Lower leg skin (tissue), 4 donors: ENCODE measurements at regions not wholly inside any gene's neighbourhood (a gene's known extent, or its start where the extent isn't known, plus 50 kb on each side); places are given as distances from the start of the nearest gene placed in this dataset.

Experiments
- DNase-seq, 2 donors: peaks; one replicate each; pipeline ENCODE4 v3.0.0-alpha.2; 2019; ENCODE audit warnings: low spot score in 2 of 2
- H3K4me3 ChIP-seq: fragments of 200-600 bp; sonication (generic); 2 replicates; pipeline ENCODE4 v1.5.1; 2017; ENCODE audit warnings: mild to moderate bottlenecking, low read depth; ENCODE audit not compliant: poor library complexity, severe bottlenecking
- POLR2A ChIP-seq, 2 donors: fragments of 450-650 bp; IDR thresholded peaks; one replicate each; pipeline ENCODE4 v1.6.1; 2016 to 2017; ENCODE audit warnings: antibody characterized with exemption in 2 of 2, mild to moderate bottlenecking in 1 of 2, moderate library complexity in 1 of 2
- WGBS, 2 donors: methylation state at CpG; one replicate each; pipeline ENCODE4 v1.1.5; 2018; 5-methylcytosine and 5-hydroxymethylcytosine counted together
- intact Hi-C: fragments of 100-400 bp; cut with DNase I; formaldehyde crosslinking; loops from one replicate; pipeline ENCODE4 v1.15.0; 2023; ENCODE audit warnings: low total_unique reads
- TF ChIP-seq, protein P1 (sequence below), 3 donors: fragments of 450-650 bp; IDR thresholded peaks; one replicate each; pipeline ENCODE4 v1.5.1; 2016; ENCODE audit warnings: antibody characterized with exemption in 3 of 3, mild to moderate bottlenecking in 3 of 3, moderate library complexity in 2 of 3

DNA sequence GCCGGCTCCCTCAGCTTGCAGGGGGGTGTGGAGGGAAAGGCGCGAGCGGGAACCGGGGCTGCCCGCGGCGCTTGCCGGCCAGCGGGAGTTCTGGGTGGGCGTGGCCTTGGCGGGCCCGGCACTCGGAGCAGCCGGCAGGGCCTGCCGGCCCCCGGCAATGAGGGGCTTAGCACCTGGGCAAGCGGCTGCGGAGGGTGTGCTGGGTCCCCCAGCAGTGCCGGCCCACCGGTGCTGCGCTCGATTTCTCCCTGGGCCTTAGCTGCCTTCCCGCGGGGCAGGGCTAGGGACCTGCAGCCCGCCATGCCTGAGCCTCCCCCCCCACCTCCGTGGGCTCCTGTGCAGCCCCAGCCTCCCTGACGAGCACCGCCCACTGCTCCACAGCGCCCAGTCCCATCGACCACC lies 514.5 kb upstream of the GJE1 start:
- H3K4me3 ChIP-seq = no peak overlapping the region
- WGBS, 2 donors = 95% methylated on average over 15 to 16 of the region's 31 CpGs
- no peak for DNase-seq
- no peak for TF ChIP-seq POLR2A (IDR thresholded peaks at IDR 0.05)
- intact Hi-C loops = no loop called here

DNA sequence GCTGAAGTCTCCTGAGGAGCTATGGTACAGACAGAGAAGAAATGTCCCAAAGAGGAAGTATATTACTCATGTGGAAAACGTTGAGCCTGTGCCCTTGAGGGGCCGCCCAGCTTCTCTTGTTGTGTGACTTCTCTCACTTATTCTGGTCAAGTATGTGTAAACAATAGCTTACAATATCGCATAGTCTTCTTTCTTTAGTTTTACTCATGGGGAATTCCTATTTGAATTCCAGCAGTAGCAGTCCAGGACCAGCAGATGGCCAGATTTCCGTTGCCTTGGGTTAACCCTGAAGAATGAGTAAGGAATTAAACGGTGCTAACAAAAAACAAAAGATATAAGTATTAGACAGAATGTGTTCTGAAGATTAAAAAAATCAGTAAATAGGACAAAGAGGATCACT lies 522.0 kb upstream of the GJE1 start:
- WGBS, 2 donors = 56 to 66% methylated on average over 5 of the region's 5 CpGs
- no peak for DNase-seq
- TF ChIP-seq, protein P1, sequence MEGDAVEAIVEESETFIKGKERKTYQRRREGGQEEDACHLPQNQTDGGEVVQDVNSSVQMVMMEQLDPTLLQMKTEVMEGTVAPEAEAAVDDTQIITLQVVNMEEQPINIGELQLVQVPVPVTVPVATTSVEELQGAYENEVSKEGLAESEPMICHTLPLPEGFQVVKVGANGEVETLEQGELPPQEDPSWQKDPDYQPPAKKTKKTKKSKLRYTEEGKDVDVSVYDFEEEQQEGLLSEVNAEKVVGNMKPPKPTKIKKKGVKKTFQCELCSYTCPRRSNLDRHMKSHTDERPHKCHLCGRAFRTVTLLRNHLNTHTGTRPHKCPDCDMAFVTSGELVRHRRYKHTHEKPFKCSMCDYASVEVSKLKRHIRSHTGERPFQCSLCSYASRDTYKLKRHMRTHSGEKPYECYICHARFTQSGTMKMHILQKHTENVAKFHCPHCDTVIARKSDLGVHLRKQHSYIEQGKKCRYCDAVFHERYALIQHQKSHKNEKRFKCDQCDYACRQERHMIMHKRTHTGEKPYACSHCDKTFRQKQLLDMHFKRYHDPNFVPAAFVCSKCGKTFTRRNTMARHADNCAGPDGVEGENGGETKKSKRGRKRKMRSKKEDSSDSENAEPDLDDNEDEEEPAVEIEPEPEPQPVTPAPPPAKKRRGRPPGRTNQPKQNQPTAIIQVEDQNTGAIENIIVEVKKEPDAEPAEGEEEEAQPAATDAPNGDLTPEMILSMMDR (IDR thresholded peaks at IDR 0.05) = no peak
- no peak for TF ChIP-seq POLR2A (IDR thresholded peaks at IDR 0.05)
- intact Hi-C loops = no loop called here
- no peak overlapping the region for H3K4me3 ChIP-seq

DNA sequence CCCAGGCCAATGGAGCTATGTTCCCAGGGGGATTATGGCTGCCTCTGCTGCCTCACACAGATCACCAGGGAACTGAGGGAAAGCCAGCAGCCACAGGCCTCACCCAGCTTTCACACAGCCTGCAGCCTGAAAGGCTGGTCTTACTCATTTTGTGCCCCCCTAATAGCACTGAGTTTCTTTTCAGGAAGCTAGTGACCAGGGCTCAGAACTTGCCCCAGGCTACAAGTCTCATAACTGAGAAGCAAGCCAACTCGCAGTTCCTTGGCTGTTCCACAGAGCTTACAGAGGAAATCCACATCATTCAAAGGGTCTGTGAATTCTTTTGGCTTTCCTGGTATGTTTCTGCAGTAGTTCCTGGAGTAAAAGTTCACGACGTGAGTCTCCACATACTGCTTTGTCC lies 524.8 kb upstream of the GJE1 start:
- 55 to 84% methylated on average over 3 of the region's 3 CpGs for WGBS, 2 donors
- TF ChIP-seq, protein P1 (IDR thresholded peaks at IDR 0.05) = no peak
- TF ChIP-seq POLR2A (IDR thresholded peaks at IDR 0.05) = no peak
- intact Hi-C loops = no loop called here
- no peak overlapping the region for H3K4me3 ChIP-seq
- no peak for DNase-seq

DNA sequence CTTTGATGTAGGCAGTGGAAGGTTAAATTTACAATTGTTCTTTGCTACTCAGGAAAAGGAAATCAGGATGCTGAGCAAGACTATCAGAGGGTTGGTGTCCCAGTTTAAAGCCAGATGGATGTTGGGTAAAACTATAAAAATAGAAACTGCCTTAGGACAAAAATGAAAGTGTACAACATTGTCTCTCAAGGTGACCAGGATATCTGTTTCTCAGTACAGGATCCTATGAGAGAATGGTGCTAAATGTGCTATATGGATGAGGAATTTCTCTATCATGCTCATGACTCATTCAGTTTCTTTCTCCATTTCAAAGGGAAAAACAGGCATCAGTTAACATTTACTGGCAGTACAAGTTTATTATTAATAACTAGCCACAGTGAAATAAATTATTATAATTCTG lies 534.2 kb upstream of the GJE1 start:
- no peak for DNase-seq
- no peak overlapping the region for H3K4me3 ChIP-seq
- intact Hi-C loops = no loop called here
- TF ChIP-seq, protein P1 (IDR thresholded peaks at IDR 0.05) = no peak
- TF ChIP-seq POLR2A (IDR thresholded peaks at IDR 0.05) = no peak

DNA sequence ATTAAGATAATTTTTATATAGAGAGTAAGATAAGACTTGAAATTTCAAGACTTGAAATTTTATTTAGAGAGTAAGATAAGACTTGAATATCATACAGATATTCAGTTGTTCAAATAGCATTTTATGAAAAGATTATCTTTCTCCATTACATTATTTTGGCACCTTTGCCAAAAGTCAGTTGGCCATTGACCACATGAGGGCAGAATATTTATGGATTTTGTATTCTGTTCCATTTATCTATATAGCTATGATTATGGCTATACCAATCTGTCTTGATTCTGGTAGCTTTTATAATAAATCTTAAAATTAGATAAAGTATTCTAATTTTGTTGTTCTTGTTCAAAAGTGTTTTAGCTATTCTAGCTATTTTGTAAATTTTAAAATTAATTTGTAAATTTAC lies 537.9 kb upstream of the GJE1 start:
- intact Hi-C loops = no loop called here
- DNase-seq = no peak
- no peak for TF ChIP-seq POLR2A (IDR thresholded peaks at IDR 0.05)
- TF ChIP-seq, protein P1 (IDR thresholded peaks at IDR 0.05) = no peak
- H3K4me3 ChIP-seq = no peak overlapping the region

DNA sequence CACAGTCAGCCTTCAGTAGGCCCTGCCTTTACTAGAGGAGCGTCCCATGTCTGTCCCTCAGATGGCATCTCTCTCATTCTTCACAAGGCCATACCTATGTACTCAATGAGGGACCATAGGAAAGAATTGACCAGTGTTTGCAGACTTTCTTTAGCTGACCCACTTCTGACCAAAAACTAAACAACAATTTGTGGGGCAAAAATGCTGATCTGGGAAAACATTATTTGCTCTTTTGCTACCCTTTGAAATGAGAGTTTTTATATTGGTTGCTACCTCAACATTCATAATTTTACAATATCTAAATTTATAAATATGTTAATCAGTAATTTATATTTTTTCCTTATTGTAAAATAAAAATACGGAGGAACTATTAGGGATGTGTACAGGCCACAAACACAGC lies 539.4 kb upstream of the GJE1 start:
- intact Hi-C loops = no loop called here
- DNase-seq = no peak
- H3K4me3 ChIP-seq = no peak overlapping the region
- TF ChIP-seq, protein P1 (IDR thresholded peaks at IDR 0.05) = no peak
- 88 to 90% methylated on average over 2 of the region's 2 CpGs for WGBS, 2 donors
